H1 (cell line): ENCODE measurements at regions not wholly inside any gene's neighbourhood (a gene's known extent, or its start where the extent isn't known, plus 50 kb on each side); places are given as distances from the start of the nearest gene placed in this dataset.
"Not testable (repeated sequence)": the region's sequence is repeated elsewhere in the genome, so short reads cannot be mapped to it uniquely, and the experiment has no call there.

ENCODE experiments used
- CTCF ChIA-PET: fragments of 300-600 bp; sonication (Branson Sonifier 250); formaldehyde crosslinking; loops from one replicate; lab custom pipeline; 2021; ENCODE audit not compliant: partially characterized antibody; lab: Charles Lee
- POLR2A ChIA-PET: fragments of 300-600 bp; sonication (Branson Sonifier 250); formaldehyde crosslinking; loops from one replicate; lab custom pipeline; 2021; ENCODE audit warnings: inconsistent platforms; ENCODE audit not compliant: partially characterized antibody; lab: Charles Lee
- DNase-seq, 2 experiments: peaks; one replicate each; pipeline versions ENCODE4 v3.0.0 to v3.0.0-alpha.2; 2010 to 2022; ENCODE audit warnings: low spot score in 2 of 2, low read depth in 1 of 2, mixed read lengths in 1 of 2
- FAIRE-seq: peaks from 2 replicates; lab custom pipeline; 2011; peaks lifted over from hg19 to GRCh38; lab: Jason Lieb, UNC
- H2AFZ ChIP-seq: 2 replicates; pipeline ENCODE4 v1.8.1; 2012; ENCODE audit warnings: low read length, inconsistent platforms
- H2AK5ac ChIP-seq: 2 replicates; pipeline ENCODE4 v1.6.1; 2013; ENCODE audit warnings: low read depth, low read length
- H2BK120ac ChIP-seq: replicated peaks from 2 replicates; pipeline ENCODE3; 2013; ENCODE audit warnings: low read depth, low read length, inconsistent platforms
- H2BK12ac ChIP-seq: 2 replicates; pipeline ENCODE4 v1.6.1; 2013; ENCODE audit warnings: low read depth, low read length
- H2BK15ac ChIP-seq: 2 replicates; pipeline ENCODE4 v1.6.1; 2013; ENCODE audit warnings: low read length
- H2BK20ac ChIP-seq: 2 replicates; pipeline ENCODE4 v1.6.1; 2013; ENCODE audit warnings: low read length
- H2BK5ac ChIP-seq: 2 replicates; pipeline ENCODE4 v1.6.1; 2013; ENCODE audit warnings: low read depth, low read length
- H3K14ac ChIP-seq: 2 replicates; pipeline ENCODE4 v1.6.1; 2013; ENCODE audit warnings: inconsistent platforms; ENCODE audit not compliant: insufficient read length
- H3K18ac ChIP-seq: 2 replicates; pipeline ENCODE4 v1.6.1; 2013; ENCODE audit warnings: low read length; ENCODE audit errors: extremely low read depth
- H3K23ac ChIP-seq: 2 replicates; pipeline ENCODE4 v1.6.1; 2013; ENCODE audit warnings: inconsistent platforms; ENCODE audit not compliant: insufficient read length
- H3K23me2 ChIP-seq: 2 replicates; pipeline ENCODE4 v1.6.1; 2013; ENCODE audit warnings: low read depth, low read length
- H3K27ac ChIP-seq: 2 replicates; pipeline ENCODE4 v1.6.1; 2011; ENCODE audit warnings: low read depth, low read length, inconsistent platforms
- H3K27me3 ChIP-seq, 4 experiments: replicated peaks in 1 of 4; 1 replicate in 1 of 4; 2 replicates in 3 of 4; pipeline versions ENCODE4 v1.6.1 to v1.8.1; 2011 to 2013; ENCODE audit warnings: low read length in 3 of 4, mild to moderate bottlenecking in 3 of 4, inconsistent platforms in 2 of 4, mixed read lengths in 2 of 4, moderate library complexity in 1 of 4; ENCODE audit not compliant: control insufficient read depth in 3 of 4, insufficient read depth in 3 of 4; ENCODE audit errors: extremely low read depth in 1 of 4
- H3K36me3 ChIP-seq, 4 experiments: 2 replicates each; pipeline versions ENCODE4 v1.6.1 to v1.8.1; 2011 to 2013; ENCODE audit warnings: mild to moderate bottlenecking in 4 of 4, low read length in 3 of 4, moderate library complexity in 2 of 4, control low read depth in 1 of 4, inconsistent platforms in 1 of 4; ENCODE audit not compliant: insufficient read depth in 4 of 4, control insufficient read depth in 2 of 4
- H3K4ac ChIP-seq: replicated peaks from 2 replicates; pipeline ENCODE3; 2013; ENCODE audit warnings: low read length, low read depth, mixed read lengths, inconsistent platforms; ENCODE audit not compliant: insufficient read length
- H3K4me1 ChIP-seq, 4 experiments: replicated peaks in 1 of 4; 1 replicate in 1 of 4; 2 replicates in 3 of 4; pipeline versions ENCODE4 v1.6.1 to v1.8.1; 2011 to 2013; ENCODE audit warnings: low read length in 3 of 4, inconsistent platforms in 2 of 4, mixed read lengths in 1 of 4; ENCODE audit not compliant: insufficient read depth in 4 of 4, control insufficient read depth in 3 of 4
- H3K4me2 ChIP-seq, 2 experiments: 2 replicates each; pipeline versions ENCODE4 v1.6.1 to v1.8.1; 2011 to 2013; ENCODE audit warnings: low read depth in 2 of 2, low read length in 2 of 2, control low read depth in 1 of 2, inconsistent platforms in 1 of 2, mild to moderate bottlenecking in 1 of 2; ENCODE audit not compliant: insufficient read depth in 1 of 2
- H3K4me3 ChIP-seq, 4 experiments: fragments of 200-600, 300-600 bp in 1 of 4; sonication (generic), shearing (Covaris generic), sonication (Bioruptor Twin) in 1 of 4; 2 replicates each; pipeline versions ENCODE4 v1.5.1 to v1.8.1; 2011 to 2016; ENCODE audit warnings: low read length in 4 of 4, low read depth in 3 of 4, control low read depth in 2 of 4, inconsistent platforms in 2 of 4, mild to moderate bottlenecking in 2 of 4, mixed read lengths in 1 of 4, moderate library complexity in 1 of 4; ENCODE audit not compliant: insufficient read depth in 2 of 4; ENCODE audit errors: extremely low read depth in 1 of 4
- H3K56ac ChIP-seq: replicated peaks from 2 replicates; pipeline ENCODE3; 2013; ENCODE audit warnings: low read depth, mild to moderate bottlenecking, mixed read lengths, low read length, inconsistent platforms; ENCODE audit not compliant: insufficient read length
- H3K79me1 ChIP-seq: 2 replicates; pipeline ENCODE4 v1.6.1; 2013; ENCODE audit warnings: low read depth, low read length, control low read depth
- H3K79me2 ChIP-seq, 2 experiments: 2 replicates each; pipeline versions ENCODE4 v1.6.1 to v1.8.1; 2012 to 2013; ENCODE audit warnings: low read length in 2 of 2, mild to moderate bottlenecking in 2 of 2, inconsistent platforms in 1 of 2; ENCODE audit not compliant: insufficient read depth in 2 of 2, control insufficient read depth in 1 of 2
- H3K9ac ChIP-seq, 4 experiments: replicated peaks in 1 of 4; 1 replicate in 1 of 4; 2 replicates in 3 of 4; pipeline versions ENCODE4 v1.6.1 to v1.8.1; 2011 to 2013; ENCODE audit warnings: low read depth in 3 of 4, low read length in 3 of 4, control low read depth in 2 of 4, mild to moderate bottlenecking in 2 of 4, moderate library complexity in 2 of 4, inconsistent platforms in 1 of 4; ENCODE audit errors: extremely low read depth in 1 of 4
- H3K9me3 ChIP-seq, 2 experiments: 2 replicates each; pipeline versions ENCODE4 v1.6.1 to v1.8.1; 2012 to 2013; ENCODE audit warnings: mild to moderate bottlenecking in 2 of 2, moderate library complexity in 2 of 2, control low read depth in 1 of 2, inconsistent platforms in 1 of 2, low read depth in 1 of 2, low read length in 1 of 2, mixed read lengths in 1 of 2; ENCODE audit not compliant: insufficient read depth in 2 of 2
- H4K20me1 ChIP-seq, 2 experiments: replicated peaks in 1 of 2; 2 replicates each; pipeline versions ENCODE3 to v1.8.1; 2011 to 2013; ENCODE audit warnings: inconsistent platforms in 2 of 2, low read length in 2 of 2, mild to moderate bottlenecking in 1 of 2; ENCODE audit not compliant: insufficient read depth in 2 of 2, control insufficient read depth in 1 of 2
- H4K5ac ChIP-seq: 2 replicates; pipeline ENCODE4 v1.6.1; 2013; ENCODE audit warnings: low read length, low read depth, mixed read lengths, inconsistent platforms; ENCODE audit not compliant: insufficient read length
- H4K8ac ChIP-seq: 2 replicates; pipeline ENCODE4 v1.8.0; 2013; ENCODE audit warnings: mild to moderate bottlenecking, moderate library complexity, low read length, inconsistent platforms; ENCODE audit not compliant: insufficient read depth; ENCODE audit errors: extremely low read depth
- H4K91ac ChIP-seq: replicated peaks from 2 replicates; pipeline ENCODE3; 2013; ENCODE audit warnings: low read length, mixed read lengths, inconsistent platforms; ENCODE audit not compliant: insufficient read length
- WGBS, 2 experiments: shearing (Covaris generic) in 1 of 2; methylation state at CpG; one replicate each; pipeline versions ENCODE4 v1.1.6 to v1.1.7; 2013 to 2015; ENCODE audit warnings: low lambda C conversion rate in 2 of 2, mixed read lengths in 2 of 2, inconsistent platforms in 1 of 2, low coverage in 1 of 2, missing lambda C conversion rate in 1 of 2; ENCODE audit not compliant: insufficient replicate concordance in 2 of 2, insufficient coverage in 1 of 2, insufficient read length in 1 of 2; ENCODE audit errors: extremely low coverage in 1 of 2, missing lambda C conversion rate in 1 of 2; 5-methylcytosine and 5-hydroxymethylcytosine counted together

DNA sequence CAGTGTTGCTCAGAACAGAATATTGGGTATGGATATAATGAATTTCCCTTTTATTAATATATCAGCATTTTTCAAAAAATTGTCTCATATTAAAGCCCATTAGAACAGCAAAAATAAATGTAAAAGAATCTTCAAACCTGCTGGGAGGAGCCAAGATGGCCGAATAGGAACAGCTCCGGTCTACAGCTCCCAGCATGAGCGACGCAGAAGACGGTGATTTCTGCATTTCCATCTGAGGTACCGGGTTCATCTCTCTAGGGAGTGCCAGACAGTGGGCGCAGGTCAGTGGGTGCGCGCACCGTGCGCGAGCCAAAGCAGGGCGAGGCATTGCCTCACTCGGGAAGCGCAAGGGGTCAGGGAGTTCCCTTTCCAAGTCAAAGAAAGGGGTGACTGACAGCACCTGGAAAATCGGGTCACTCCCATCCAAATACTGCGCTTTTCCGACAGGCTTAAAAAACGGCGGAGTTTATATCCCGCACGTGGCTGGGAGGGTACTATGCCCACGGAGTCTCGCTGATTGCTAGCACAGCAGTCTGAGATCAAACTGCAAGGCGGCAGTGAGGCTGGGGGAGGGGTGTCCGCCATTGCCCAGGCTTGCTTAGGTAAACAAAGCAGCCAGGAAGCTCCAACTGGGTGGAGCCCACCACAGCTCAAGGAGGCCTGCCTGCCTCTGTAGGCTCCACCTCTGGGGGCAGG, 816.8 kb downstream of the TTLL7 start:
- H2AFZ ChIP-seq, H3K9ac ChIP-seq, H2AK5ac ChIP-seq, H3K18ac ChIP-seq, H3K27me3 ChIP-seq, POLR2A ChIA-PET, H4K91ac ChIP-seq, H3K79me2 ChIP-seq, H4K5ac ChIP-seq, H3K36me3 ChIP-seq, H4K8ac ChIP-seq, H4K20me1 ChIP-seq, H3K56ac ChIP-seq, H2BK5ac ChIP-seq, H2BK20ac ChIP-seq, H3K14ac ChIP-seq, H2BK12ac ChIP-seq, H3K4ac ChIP-seq, H2BK120ac ChIP-seq, H3K23me2 ChIP-seq, H3K79me1 ChIP-seq, H3K23ac ChIP-seq, H2BK15ac ChIP-seq, H3K9me3 ChIP-seq, H3K27ac ChIP-seq, FAIRE-seq, H3K4me1 ChIP-seq: not testable (repeated sequence)
- peak overlapping the region in 2 of 4 experiments; percentile 34 to 42; a peak in 2 of 8 replicates for H3K4me3 ChIP-seq
- CTCF ChIA-PET = interaction anchor here (0.9 kb wide), 1 partner anchor 68 kb away, joined by 3 read pairs; no protein-coding TSS in a partner anchor
- H3K4me2 ChIP-seq = peak overlapping the region in 1 of 2 experiments; percentile 47; a peak in 3 of 4 replicates
- peak in 1 of 2 experiments; percentile 46 for DNase-seq
- WGBS, 2 experiments = 65% methylated on average over 25 of the region's 26 CpGs; no CpG with 5 or more reads in 1 of the 2 experiments

DNA sequence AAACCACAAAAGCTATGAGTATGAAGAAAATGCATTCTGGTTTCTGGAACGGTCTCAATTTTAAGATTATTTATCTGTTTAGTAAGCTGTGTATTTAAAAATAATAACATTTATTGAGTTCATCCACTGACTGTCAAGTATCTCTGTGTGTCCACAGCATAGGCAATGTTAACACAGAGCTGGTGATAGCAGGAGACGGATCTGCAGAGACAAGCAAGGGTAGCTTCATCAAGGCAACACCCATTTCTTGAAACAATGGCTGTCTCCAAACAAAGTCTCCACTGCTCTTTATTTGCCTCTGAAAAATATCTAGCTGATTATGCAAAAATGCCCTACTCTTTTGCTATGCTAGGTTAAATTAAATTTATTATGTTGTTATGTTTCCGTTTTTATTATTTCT, 818.3 kb downstream of the TTLL7 start:
- H4K91ac ChIP-seq, H3K4ac ChIP-seq, H3K4me1 ChIP-seq, H3K79me2 ChIP-seq, H2BK5ac ChIP-seq, H3K56ac ChIP-seq, H3K9me3 ChIP-seq, H2AFZ ChIP-seq, H3K27me3 ChIP-seq, H3K9ac ChIP-seq, H3K23ac ChIP-seq, H2BK15ac ChIP-seq, H3K4me2 ChIP-seq, H3K27ac ChIP-seq, H3K36me3 ChIP-seq, CTCF ChIA-PET, H2BK120ac ChIP-seq, H3K23me2 ChIP-seq, H3K79me1 ChIP-seq, H2BK12ac ChIP-seq, H3K18ac ChIP-seq, POLR2A ChIA-PET, H4K20me1 ChIP-seq, H2BK20ac ChIP-seq, H4K5ac ChIP-seq, H2AK5ac ChIP-seq, H3K14ac ChIP-seq, H4K8ac ChIP-seq, DNase-seq, H3K4me3 ChIP-seq: not testable (repeated sequence)
- peak; percentile 39 for FAIRE-seq
- WGBS, 2 experiments = 89% methylated on average over 3 of the region's 3 CpGs; no CpG with 5 or more reads in 1 of the 2 experiments
